Testis (tissue), 2 donors: ENCODE measurements at regions not wholly inside any gene's neighbourhood (a gene's known extent, or its start where the extent isn't known, plus 50 kb on each side); places are given as distances from the start of the nearest gene placed in this dataset.

Experiments used
- DNase-seq: peaks from one replicate; pipeline ENCODE4 v3.0.0-alpha.2; 2019
- H3K27ac ChIP-seq, 2 donors: fragments of 200-600 bp; sonication (generic); one replicate each; pipeline ENCODE4 v1.5.1; 2019
- H3K27me3 ChIP-seq: fragments of 200-600 bp; sonication (generic); one replicate; pipeline ENCODE4 v1.5.1; 2019
- H3K36me3 ChIP-seq: fragments of 200-600 bp; sonication (generic); one replicate; pipeline ENCODE4 v1.5.1; 2017; ENCODE audit warnings: low read depth; ENCODE audit errors: missing control alignments
- H3K4me1 ChIP-seq: fragments of 200-600 bp; sonication (generic); one replicate; pipeline ENCODE4 v1.5.1; 2019
- H3K4me3 ChIP-seq, 2 donors: fragments of 200-600 bp; sonication (generic); one replicate each; pipeline ENCODE4 v1.5.1; 2017 to 2019
- H3K9me3 ChIP-seq: fragments of 200-600 bp; sonication (generic); one replicate; pipeline ENCODE4 v1.5.1; 2017
- POLR2A ChIP-seq: fragments of 450-650 bp; IDR thresholded peaks from one replicate; pipeline ENCODE4 v1.6.1; 2017; ENCODE audit warnings: antibody characterized with exemption, mild to moderate bottlenecking, moderate library complexity
- WGBS, 2 donors: methylation state at CpG; one replicate each; pipeline ENCODE4 v1.1.5; 2018; 5-methylcytosine and 5-hydroxymethylcytosine counted together
- intact Hi-C: fragments of 100-400 bp; cut with DNase I; formaldehyde crosslinking; loops from one replicate; pipeline ENCODE4 v1.15.1; 2023; ENCODE audit warnings: low total_unique reads
- TF ChIP-seq, protein P1 (sequence below), 3 experiments: fragments of 450-650 bp in 2 of 3; fragments of 200-600 bp in 1 of 3; sonication (generic) in 1 of 3; IDR thresholded peaks; one replicate each; pipeline ENCODE4 v1.5.1; 2016 to 2019; ENCODE audit warnings: antibody characterized with exemption in 3 of 3, mild to moderate bottlenecking in 2 of 3, moderate library complexity in 1 of 3

GRCh38 chr21:36640721-36641244 lies 58.1 kb upstream of the SIM2 start:
- intact Hi-C loops, result no loop called here
- no peak for DNase-seq

GRCh38 chr21:36641346-36641745 lies 57.6 kb upstream of the SIM2 start:
- Histone ChIP-seq H3K4me3 (no peak overlapping the region), H3K27ac (no peak overlapping the region), H3K36me3 (no peaks in the 10 kb centered on the region), H3K27me3 (no peaks in the 10 kb centered on the region), H3K9me3 (no peaks in the 10 kb centered on the region), H3K4me1 (no peaks in the 10 kb centered on the region)
- intact Hi-C loops, result no loop called here
- TF ChIP-seq, protein P1, sequence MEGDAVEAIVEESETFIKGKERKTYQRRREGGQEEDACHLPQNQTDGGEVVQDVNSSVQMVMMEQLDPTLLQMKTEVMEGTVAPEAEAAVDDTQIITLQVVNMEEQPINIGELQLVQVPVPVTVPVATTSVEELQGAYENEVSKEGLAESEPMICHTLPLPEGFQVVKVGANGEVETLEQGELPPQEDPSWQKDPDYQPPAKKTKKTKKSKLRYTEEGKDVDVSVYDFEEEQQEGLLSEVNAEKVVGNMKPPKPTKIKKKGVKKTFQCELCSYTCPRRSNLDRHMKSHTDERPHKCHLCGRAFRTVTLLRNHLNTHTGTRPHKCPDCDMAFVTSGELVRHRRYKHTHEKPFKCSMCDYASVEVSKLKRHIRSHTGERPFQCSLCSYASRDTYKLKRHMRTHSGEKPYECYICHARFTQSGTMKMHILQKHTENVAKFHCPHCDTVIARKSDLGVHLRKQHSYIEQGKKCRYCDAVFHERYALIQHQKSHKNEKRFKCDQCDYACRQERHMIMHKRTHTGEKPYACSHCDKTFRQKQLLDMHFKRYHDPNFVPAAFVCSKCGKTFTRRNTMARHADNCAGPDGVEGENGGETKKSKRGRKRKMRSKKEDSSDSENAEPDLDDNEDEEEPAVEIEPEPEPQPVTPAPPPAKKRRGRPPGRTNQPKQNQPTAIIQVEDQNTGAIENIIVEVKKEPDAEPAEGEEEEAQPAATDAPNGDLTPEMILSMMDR (IDR thresholded peaks at IDR 0.05), result no peak
- no peak for TF ChIP-seq POLR2A
- DNase-seq, result no peak
- 95 to 97% methylated on average over 1 of the region's 1 CpG for WGBS, 2 donors

More at GRCh38 chr21:36640721-36641244, 58.1 kb upstream of the SIM2 start:
- TF ChIP-seq, protein P1 (IDR thresholded peaks at IDR 0.05), result no peak
- no peak for TF ChIP-seq POLR2A
- Histone ChIP-seq H3K27ac (no peak overlapping the region), H3K27me3 (no peaks in the 10 kb centered on the region), H3K4me3 (no peak overlapping the region), H3K36me3 (no peaks in the 10 kb centered on the region), H3K4me1 (no peaks in the 10 kb centered on the region), H3K9me3 (no peaks in the 10 kb centered on the region)
- 74 to 87% methylated on average over 15 of the region's 15 CpGs for WGBS, 2 donors

DNA sequence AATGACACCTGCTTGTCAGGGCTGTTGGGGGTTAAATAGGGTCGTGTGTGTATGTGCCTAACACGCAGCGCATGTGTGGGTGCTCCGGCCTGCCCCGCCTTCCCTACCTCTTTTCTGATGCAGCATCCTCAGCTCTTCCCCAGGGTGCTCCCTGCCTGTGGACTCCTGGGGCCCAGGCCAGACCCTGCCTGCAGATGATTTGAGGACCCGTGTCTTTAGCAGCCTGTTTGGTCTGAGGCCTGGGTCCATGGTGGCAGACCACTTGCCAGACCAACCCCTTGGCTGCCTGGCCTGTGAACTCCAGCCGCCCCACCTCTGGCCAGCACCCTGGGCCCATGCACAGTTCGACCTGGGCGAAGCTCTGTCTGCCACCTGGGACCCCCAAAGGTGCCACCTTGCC lies 57.0 kb upstream of the SIM2 start:
- Histone ChIP-seq H3K4me1 (no peaks in the 10 kb centered on the region), H3K27ac (no peak overlapping the region), H3K9me3 (no peaks in the 10 kb centered on the region), H3K4me3 (no peak overlapping the region), H3K27me3 (no peaks in the 10 kb centered on the region), H3K36me3 (no peaks in the 10 kb centered on the region)
- no peak for TF ChIP-seq POLR2A
- TF ChIP-seq, protein P1 (IDR thresholded peaks at IDR 0.05), result no peak
- no peak for DNase-seq
- WGBS, 2 donors, result 89 to 92% methylated on average over 9 of the region's 9 CpGs
- intact Hi-C loops, result no loop called here

GRCh38 chr21:36642777-36643176 lies 56.1 kb upstream of the SIM2 start:
- no peaks in the 10 kb centered on the region for H3K4me1 ChIP-seq
- WGBS, 2 donors, result 73 to 77% methylated on average over 4 of the region's 4 CpGs
- no peaks in the 10 kb centered on the region for H3K27me3 ChIP-seq
- no peaks in the 10 kb centered on the region for H3K36me3 ChIP-seq
- TF ChIP-seq, protein P1 (IDR thresholded peaks at IDR 0.05), result no peak
- no peak for TF ChIP-seq POLR2A
- no peaks in the 10 kb centered on the region for H3K9me3 ChIP-seq
- no peak overlapping the region for H3K27ac ChIP-seq
- no peak for DNase-seq
- intact Hi-C loops, result no loop called here
- no peak overlapping the region for H3K4me3 ChIP-seq
